ENCODE measurements at regions not wholly inside any gene's neighbourhood (a gene's known extent, or its start where the extent isn't known, plus 50 kb on each side); places are given as distances from the start of the nearest gene placed in this dataset.

DNA sequence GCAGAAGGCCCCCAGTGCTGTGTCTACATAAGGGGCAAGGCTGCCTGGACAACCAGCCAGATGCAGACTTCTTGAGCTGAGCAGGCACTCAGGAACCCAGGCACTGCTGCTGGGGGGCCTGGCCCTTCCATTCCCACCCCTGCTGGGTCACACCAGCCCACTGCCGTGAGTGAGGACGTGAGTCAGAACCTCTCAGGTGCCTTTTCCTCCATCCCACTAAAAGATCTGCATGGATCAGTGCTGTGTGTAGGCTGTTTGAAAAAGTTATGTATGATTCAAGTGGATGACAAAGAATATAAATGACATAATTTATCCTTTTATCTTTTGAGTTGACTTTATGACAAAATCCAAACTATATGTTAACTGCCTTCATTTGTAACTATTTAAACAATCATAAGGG is 499.3 kb downstream of the INHBA start:
- Mint-ChIP-seq H3K4me1 (ENCODE audit: low read depth) (no peaks in the 10 kb centered on the region), H3K9me3 (peaks cover 8% of the 10 kb centered on the region), H3K4me3 (no peak overlapping the region), H3K27ac (no peak overlapping the region), H3K27me3 (no peaks in the 10 kb centered on the region), H3K36me3 (ENCODE audit: low read depth) (no peaks in the 10 kb centered on the region)
- Histone ChIP-seq H3K9me3 (ENCODE audit: control insufficient read depth in 1 of 2, insufficient read depth in 1 of 2, low read length in 2 of 2) (peaks cover 0 to 18% of the 10 kb centered on the region in 2 experiments), H3K4me1 (ENCODE audit: insufficient read depth, low read length) (no peaks in the 10 kb centered on the region), H3K27me3 (ENCODE audit: control insufficient read depth in 1 of 2, insufficient read depth in 2 of 2, low read length in 2 of 2) (no peaks in the 10 kb centered on the region), H3K36me3 (ENCODE audit: insufficient read depth, low read length) (no peaks in the 10 kb centered on the region), H3K4me3 (ENCODE audit: low read length) (no peak overlapping the region), H3K27ac (ENCODE audit: low read depth in 1 of 2, low read length in 2 of 2) (no peak overlapping the region)
- ChIA-PET POLR2A (no interaction called here), CTCF (no interaction called here)
- ATAC-seq (ENCODE audit: poor library complexity) (no peak), DNase-seq (no peak)
- TF ChIP-seq, protein P1, sequence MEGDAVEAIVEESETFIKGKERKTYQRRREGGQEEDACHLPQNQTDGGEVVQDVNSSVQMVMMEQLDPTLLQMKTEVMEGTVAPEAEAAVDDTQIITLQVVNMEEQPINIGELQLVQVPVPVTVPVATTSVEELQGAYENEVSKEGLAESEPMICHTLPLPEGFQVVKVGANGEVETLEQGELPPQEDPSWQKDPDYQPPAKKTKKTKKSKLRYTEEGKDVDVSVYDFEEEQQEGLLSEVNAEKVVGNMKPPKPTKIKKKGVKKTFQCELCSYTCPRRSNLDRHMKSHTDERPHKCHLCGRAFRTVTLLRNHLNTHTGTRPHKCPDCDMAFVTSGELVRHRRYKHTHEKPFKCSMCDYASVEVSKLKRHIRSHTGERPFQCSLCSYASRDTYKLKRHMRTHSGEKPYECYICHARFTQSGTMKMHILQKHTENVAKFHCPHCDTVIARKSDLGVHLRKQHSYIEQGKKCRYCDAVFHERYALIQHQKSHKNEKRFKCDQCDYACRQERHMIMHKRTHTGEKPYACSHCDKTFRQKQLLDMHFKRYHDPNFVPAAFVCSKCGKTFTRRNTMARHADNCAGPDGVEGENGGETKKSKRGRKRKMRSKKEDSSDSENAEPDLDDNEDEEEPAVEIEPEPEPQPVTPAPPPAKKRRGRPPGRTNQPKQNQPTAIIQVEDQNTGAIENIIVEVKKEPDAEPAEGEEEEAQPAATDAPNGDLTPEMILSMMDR (IDR thresholded peaks at IDR 0.05), result no peak
- intact Hi-C loops (cut with DNase I, micrococcal nuclease), result no loop called here

DNA sequence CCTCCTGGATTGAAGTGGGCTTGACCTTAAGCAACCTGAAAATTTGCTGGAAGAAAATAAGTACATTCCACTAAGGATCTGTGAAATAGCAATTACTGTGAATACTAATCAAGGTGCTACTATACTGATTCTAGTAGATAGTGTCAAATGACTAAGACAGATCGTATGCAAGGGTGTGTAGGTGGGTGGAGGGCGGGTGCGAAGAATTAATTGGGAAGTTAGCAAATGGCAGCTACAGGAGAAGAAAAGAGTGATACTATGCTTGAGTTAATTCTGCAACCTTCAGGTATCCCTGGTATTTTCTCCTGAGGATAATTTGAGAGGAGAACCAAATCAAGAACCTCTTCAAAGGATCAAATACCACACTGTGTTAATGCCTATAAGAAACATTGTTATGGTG is 501.9 kb downstream of the INHBA start:
- Histone ChIP-seq H3K9me3 (ENCODE audit: control insufficient read depth in 1 of 2, insufficient read depth in 1 of 2, low read length in 2 of 2) (peaks cover 0 to 13% of the 10 kb centered on the region in 2 experiments), H3K27me3 (ENCODE audit: control insufficient read depth in 1 of 2, insufficient read depth in 2 of 2, low read length in 2 of 2) (no peaks in the 10 kb centered on the region), H3K4me3 (ENCODE audit: low read length) (no peak overlapping the region), H3K36me3 (ENCODE audit: insufficient read depth, low read length) (no peaks in the 10 kb centered on the region), H3K27ac (ENCODE audit: low read depth in 1 of 2, low read length in 2 of 2) (no peak overlapping the region), H3K4me1 (ENCODE audit: insufficient read depth, low read length) (no peaks in the 10 kb centered on the region)
- ATAC-seq (ENCODE audit: poor library complexity) (no peak), DNase-seq (no peak)
- no peak overlapping the region for H3K27ac Mint-ChIP-seq
- H3K36me3 Mint-ChIP-seq (ENCODE audit: low read depth), result no peaks in the 10 kb centered on the region
- H3K9me3 Mint-ChIP-seq, result peaks cover 2% of the 10 kb centered on the region
- H3K4me1 Mint-ChIP-seq (ENCODE audit: low read depth), result no peaks in the 10 kb centered on the region
- TF ChIP-seq, protein P1 (IDR thresholded peaks at IDR 0.05), result no peak
- H3K4me3 Mint-ChIP-seq, result no peak overlapping the region
- ChIA-PET POLR2A (no interaction called here), CTCF (no interaction called here)
- intact Hi-C loops (cut with DNase I, micrococcal nuclease), result no loop called here
- H3K27me3 Mint-ChIP-seq, result no peaks in the 10 kb centered on the region

DNA sequence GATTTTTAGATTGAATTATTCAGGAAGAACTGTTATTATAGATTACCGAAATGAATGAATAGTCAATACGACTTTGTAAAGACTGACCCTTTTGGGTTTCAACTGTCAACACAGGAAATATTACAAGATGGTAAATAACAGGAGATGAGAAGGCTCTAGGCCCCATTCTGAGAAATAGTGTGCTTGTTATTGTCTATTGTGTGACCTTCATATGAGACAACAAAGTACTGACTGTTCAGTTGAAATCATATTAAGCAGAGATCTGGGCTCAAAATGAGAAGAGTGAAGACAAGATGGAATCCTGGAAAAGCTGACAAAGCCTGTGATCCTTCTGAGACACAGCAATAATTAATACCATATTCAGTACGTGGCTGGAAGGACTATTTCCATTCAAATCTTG is 503.8 kb downstream of the INHBA start:
- H3K4me3 Mint-ChIP-seq, result no peak overlapping the region
- DNase-seq (no peak), ATAC-seq (ENCODE audit: poor library complexity) (no peak)
- H3K27me3 Mint-ChIP-seq, result no peaks in the 10 kb centered on the region
- peaks cover 2% of the 10 kb centered on the region for H3K9me3 Mint-ChIP-seq
- no peak overlapping the region for H3K27ac Mint-ChIP-seq
- no peak overlapping the region for H3K27ac ChIP-seq (ENCODE audit: low read depth in 1 of 2, low read length in 2 of 2)
- TF ChIP-seq, protein P1 (IDR thresholded peaks at IDR 0.05), result no peak
- CTCF ChIA-PET, result no interaction called here
- POLR2A ChIA-PET, result no interaction called here
- H3K4me1 Mint-ChIP-seq (ENCODE audit: low read depth), result no peaks in the 10 kb centered on the region
- no peaks in the 10 kb centered on the region for H3K36me3 Mint-ChIP-seq (ENCODE audit: low read depth)
- H3K27me3 ChIP-seq (ENCODE audit: control insufficient read depth in 1 of 2, insufficient read depth in 2 of 2, low read length in 2 of 2), result no peaks in the 10 kb centered on the region
- H3K4me1 ChIP-seq (ENCODE audit: insufficient read depth, low read length), result no peaks in the 10 kb centered on the region
- peaks cover 0 to 13% of the 10 kb centered on the region in 2 experiments for H3K9me3 ChIP-seq (ENCODE audit: control insufficient read depth in 1 of 2, insufficient read depth in 1 of 2, low read length in 2 of 2)
- H3K36me3 ChIP-seq (ENCODE audit: insufficient read depth, low read length), result no peaks in the 10 kb centered on the region
- intact Hi-C loops (cut with DNase I, micrococcal nuclease), result no loop called here
- H3K4me3 ChIP-seq (ENCODE audit: low read length), result no peak overlapping the region
